ENCODE measurements at regions not wholly inside any gene's neighbourhood (a gene's known extent, or its start where the extent isn't known, plus 50 kb on each side); places are given as distances from the start of the nearest gene placed in this dataset.

GRCh38 chr12:53838978-53839377 lies 87.2 kb upstream of the CISTR start:
- DNase-seq (ENCODE audit: low spot score), result no peak

GRCh38 chr12:53840316-53840715 lies 88.5 kb upstream of the CISTR start:
- DNase-seq (ENCODE audit: low spot score), result no peak

- no peak for DNase-seq (ENCODE audit: low spot score)
Measured at GRCh38 chr12:53842686-53843085, 90.9 kb upstream of the CISTR start.

DNA sequence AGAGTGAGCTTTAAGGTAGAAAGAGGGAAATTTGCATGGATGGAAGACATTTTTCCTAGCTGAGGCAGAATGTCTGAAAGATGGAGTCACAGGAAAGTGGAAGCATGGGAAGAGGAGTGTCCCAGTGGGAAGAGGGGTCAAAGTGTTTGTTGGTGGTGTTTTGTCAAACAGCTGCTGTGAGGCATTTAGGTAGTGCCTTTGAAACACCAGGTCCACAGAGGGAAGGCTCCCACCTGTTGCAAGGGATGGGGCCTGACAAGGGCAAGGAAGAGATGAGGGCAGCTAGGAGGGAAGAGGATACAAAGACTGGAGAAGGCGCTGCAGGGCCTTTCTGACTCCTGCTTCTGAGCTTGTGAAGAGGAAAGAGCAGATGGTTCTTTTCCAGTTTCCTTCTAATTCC lies 91.8 kb upstream of the CISTR start:
- no peak for DNase-seq (ENCODE audit: low spot score)

GRCh38 chr12:53844994-53845844 lies 93.4 kb upstream of the HOXC13 start:
- DNase-seq (ENCODE audit: low spot score), result peak; percentile 37

GRCh38 chr12:53845932-53846331 lies 92.7 kb upstream of the HOXC13 start:
- DNase-seq (ENCODE audit: low spot score), result no peak

DNA sequence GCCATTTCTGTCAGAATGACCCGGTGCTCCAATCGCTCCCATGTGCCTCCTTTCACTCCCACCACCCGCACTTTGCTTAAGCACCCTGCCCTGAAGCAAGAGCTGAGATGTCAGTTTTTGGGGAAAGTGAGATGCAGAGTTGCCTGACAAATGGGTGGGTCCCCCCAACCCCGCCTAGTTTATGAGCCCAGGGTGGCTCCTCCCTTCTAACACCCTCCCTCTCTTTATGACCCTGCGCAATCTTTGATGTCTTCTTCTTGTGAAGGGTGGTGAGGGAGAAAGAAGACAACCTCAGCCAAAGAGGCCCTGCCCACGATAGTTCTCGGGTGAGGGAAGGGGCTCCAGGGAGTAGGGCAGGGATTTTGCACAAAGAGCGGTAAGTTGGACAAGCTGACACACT lies 89.5 kb upstream of the HOXC13 start:
- no peak for DNase-seq (ENCODE audit: low spot score)

DNA sequence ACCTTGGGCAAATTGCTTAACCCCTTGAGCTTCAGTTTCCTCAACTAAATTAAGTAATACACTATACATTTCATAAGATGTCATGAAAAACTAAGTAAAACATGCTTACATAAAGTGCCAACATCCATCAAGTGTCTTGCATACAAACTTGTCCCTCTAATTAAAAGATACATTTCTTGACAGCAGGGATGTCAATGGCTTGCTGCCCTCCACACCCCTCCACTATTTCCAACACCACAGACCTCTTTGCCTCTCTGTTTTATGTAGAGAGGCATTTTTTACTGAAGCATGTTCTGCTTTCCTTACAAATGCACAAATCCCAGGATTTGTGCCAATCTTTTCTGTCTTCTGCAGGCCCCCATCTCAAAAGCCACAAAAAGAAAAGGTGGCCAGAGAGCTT lies 89.0 kb upstream of the HOXC13 start:
- no peak for DNase-seq (ENCODE audit: low spot score)

- no peak for DNase-seq (ENCODE audit: low spot score)
Measured at GRCh38 chr12:53852061-53852460, 86.6 kb upstream of the HOXC13 start.

DNA sequence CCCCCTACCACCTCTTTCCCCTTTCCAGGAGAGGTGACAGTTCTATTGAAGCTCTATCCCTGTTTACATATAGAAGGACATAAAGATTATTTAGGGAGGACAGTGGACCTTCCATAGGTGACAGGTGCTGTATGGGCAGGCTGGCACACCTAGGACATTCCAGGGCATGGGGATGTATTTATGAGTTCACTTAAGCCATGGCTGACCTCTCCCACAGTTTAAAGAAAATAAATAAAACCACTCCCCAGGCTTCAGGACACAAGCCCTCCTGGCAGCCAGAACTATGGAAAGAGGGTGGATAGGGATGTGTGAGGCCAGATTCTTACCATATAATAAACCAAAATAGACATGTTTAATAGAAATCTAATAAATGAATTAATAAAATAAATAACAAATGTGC lies 85.6 kb upstream of the HOXC13 start:
- DNase-seq (ENCODE audit: low spot score), result no peak

DNA sequence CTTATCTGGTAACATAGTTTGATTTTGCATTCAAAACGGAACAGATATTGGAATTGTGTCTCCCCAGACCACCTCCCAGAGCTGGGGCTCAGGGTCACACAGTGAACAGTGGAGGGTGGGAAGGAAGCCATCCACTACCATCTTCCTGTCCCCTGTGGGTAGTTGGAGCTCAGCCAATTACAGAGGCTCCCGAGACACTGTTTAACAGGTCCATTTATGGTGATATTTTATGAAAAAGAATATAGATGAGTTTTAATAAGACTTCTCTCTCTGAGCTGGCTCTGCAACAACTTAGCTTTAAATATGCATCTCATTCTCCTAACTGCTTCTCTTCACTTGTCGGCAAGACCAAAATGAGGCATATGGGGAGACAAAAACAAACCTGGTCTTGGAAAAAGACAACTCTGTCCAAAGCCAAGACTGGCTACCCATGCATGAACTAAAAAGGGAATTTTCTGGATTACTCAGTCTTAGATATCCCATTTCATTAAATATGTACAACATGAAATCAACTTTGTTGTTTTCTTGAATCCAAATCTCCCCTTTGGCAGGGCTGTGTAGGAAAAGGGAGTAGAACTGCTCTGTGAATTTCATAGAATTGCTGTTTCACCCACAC lies 83.8 kb upstream of the HOXC13 start:
- no peak for DNase-seq (ENCODE audit: low spot score)

DNA sequence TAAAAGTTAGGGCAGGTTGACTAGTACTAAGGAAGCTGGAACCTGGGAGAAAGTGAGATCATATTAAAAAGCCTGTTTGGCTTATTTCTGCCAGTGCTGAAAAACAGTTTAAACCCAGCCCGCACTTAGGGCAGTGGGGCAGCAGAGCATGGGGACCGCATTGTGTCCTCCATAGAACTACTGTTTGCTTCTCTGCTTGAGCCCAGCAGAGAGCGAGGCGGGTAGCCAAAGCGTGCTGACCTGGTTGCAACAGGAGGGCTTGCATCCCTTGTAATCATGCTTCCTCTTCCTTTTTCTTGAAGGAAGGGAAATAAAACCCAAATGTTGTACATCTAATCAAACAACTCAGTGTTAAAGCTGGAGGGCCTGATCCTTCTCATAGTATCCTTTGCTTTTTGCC lies 82.5 kb upstream of the HOXC13 start:
- no peak for DNase-seq (ENCODE audit: low spot score)

- DNase-seq (ENCODE audit: low spot score), result no peak
Measured at GRCh38 chr12:53857666-53858065, 81.0 kb upstream of the HOXC13 start.

DNA sequence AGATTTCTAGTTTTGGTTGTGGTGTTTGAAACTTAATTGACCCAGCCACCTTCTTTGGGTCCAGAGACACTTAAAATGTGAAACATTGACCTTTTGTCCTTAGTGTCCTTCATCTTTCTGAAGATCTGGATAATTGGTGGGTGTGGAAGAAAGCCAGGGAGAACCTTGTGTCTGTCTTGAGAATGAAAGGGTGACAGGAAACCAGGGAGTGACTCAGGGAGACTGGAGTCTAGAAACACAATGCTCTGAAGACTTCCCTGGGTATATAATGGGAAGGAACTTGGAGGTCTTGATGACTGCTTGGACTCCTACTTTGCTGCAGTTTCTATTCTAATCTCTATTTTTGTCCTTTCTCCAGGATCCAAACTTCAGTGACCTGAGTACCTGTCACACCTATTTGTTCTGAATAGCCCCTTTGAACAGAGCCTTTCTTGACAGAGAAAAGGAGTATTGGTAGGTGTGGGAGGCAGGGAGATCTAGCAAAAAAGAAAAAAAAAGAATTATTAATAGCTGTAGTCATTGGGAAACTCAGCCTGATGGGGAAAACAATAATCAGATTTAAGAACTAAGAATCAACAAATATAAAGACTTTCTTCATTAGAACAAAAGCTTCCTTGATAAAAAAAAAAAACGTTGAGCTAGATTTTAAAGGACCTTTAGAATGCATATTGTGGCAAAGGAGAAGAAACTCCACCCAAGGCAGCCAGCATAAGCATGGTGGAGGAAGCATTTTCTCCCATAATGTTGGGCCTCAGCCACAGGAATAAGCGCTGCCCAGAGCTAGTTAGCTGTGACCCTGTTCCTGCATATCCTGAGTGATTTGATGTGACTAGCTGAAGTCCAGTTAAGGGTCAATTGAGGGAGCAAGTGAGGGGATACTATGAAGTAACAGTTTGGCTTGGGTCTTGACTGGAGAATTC lies 77.9 kb upstream of the HOXC13 start:
- DNase-seq (ENCODE audit: low spot score), result no peak

GRCh38 chr12:53862206-53862605 lies 76.4 kb upstream of the HOXC13 start:
- peak; percentile 17 for DNase-seq (ENCODE audit: low spot score)

DNA sequence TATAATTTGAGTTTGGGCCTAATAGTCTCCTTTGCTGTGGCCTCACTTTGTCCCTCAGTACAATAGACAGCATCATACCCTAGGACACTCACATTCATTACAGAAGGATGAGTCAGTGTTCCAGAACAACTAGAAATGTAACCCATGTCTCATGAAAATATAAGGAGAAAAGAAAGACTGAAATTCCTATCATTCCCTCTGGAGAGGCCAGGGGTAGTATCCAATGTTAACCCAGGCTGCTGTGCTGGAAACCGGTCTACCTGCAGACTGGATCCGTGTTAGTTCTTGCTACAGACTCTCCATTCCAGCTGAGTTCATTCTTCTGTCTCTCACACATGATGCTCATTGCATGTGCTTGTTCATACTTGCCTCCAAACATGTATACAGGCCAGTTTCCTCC lies 75.8 kb upstream of the HOXC13 start:
- DNase-seq (ENCODE audit: low spot score), result peak; percentile 20

GRCh38 chr12:53866727-53867126 lies 71.9 kb upstream of the HOXC13 start:
- DNase-seq (ENCODE audit: low spot score), result no peak

DNA sequence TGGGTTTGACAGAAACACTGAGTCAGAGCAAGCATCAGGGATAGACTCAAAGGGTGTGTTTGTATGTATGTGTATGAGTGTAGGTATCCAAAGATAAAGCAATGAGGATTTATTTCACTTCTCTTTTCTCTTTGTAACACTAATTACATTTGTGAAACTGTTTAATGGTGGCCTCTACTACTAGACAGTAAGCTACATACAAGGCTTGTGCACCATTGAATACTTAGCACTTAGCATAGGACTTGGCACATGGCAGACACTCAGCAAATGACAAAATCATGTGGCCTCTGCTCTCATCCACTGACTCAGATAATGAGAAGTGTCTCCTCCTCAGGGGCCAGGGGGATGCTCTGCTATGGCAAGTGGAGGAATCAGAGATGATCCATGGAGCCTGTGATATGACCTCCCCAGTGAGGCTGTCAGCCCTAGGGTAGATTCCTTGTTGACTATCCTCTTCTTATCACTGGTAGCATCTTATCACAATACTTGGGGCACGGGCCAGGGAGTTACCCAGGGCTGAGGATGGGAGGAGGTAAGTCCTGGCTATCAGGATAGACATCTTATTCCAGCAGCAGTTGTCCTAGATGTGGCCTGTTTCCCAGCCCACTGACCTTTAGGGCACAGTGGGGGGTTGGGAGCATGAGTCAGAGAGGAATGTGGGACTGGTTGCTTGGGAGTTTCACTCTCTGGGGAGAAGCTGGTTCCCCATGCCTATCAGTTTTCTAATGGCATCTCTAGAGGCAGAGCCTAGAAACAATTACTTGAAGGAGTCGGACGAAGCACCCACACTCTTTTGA lies 71.2 kb upstream of the HOXC13 start:
- peak; percentile 82 for DNase-seq (ENCODE audit: low spot score)

DNA sequence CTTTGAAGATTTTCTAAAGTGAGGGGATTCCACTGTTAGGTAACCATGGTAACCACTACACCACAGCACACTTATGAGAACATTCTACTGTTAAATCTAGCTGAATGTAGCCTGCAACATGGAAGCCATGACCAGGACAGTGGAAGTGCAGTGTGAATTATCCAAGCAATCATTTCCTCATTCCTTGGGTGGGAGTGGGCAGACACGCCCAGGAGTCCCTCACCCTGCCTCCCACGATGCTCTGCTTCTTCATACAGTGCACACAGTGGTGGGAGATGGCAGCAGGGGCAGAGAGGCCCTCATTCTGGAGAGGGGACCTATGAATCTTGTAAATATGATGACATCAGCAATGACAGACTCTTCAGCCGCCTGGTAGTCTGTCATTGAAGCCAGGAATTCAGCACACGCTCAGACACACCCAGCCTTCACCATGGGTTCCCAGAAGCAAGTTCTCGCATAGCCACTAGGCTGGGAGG lies 70.1 kb upstream of the HOXC13 start:
- peak; percentile 80 for DNase-seq (ENCODE audit: low spot score)

DNA sequence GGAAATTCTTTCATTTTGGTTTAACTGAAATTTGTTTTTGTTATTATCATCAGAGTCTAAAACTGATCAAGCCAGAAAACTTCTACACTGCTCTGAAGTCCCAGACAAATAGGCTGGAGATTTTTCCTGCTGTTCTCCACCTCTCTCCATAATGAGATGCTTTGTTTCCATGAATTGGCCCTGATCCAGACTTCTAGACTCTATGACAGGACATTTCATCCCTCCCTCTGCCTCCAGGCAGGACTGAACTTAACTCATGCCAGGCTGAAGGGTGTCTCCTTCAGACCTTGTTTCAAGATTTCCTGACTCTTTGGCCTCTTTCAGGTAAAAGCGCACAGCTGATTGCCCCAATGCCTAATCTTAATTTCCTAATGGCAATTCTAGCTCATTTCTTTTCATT lies 69.1 kb upstream of the HOXC13 start:
- peak; percentile 49 for DNase-seq (ENCODE audit: low spot score)

DNA sequence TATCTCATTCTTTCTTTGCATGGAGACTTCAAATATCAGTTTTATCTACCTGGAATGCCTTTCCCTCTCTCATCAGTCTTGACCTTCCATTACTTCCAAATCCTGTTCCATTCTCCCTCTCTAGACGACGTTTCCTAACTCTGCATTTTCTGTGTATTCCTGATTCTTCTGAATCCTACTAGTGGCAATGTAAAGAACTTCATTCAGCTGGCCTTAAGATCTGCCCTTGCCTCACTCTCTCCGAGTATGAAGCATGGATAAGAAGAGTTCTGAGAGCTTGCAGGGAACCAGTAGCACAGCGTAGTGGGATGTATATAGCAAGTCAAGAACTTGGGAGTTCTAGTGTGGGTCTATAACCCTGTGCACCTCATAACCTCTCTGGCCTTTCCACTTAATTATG lies 68.5 kb upstream of the HOXC13 start:
- DNase-seq (ENCODE audit: low spot score), result no peak

- no peak for DNase-seq (ENCODE audit: low spot score)
Measured at GRCh38 chr12:53871367-53871766, 67.3 kb upstream of the HOXC13 start.
